GM20000 (cell line): ENCODE measurements at regions not wholly inside any gene's neighbourhood (a gene's known extent, or its start where the extent isn't known, plus 50 kb on each side); places are given as distances from the start of the nearest gene placed in this dataset.

Experiments used
- DNase-seq: peaks from one replicate; pipeline ENCODE4 v3.0.0; 2012; ENCODE audit warnings: low spot score
- CTCF ChIP-seq: IDR thresholded peaks from 2 replicates; pipeline ENCODE4 v1.5.1; 2012; ENCODE audit warnings: mild to moderate bottlenecking, control low read depth; ENCODE audit errors: extremely low read depth, missing control alignments

GRCh38 chr22:27420195-27420816 lies 381.2 kb downstream of the MN1 start:
- no peak for TF ChIP-seq CTCF
- no peak for DNase-seq

GRCh38 chr22:27420817-27421361 lies 380.7 kb downstream of the MN1 start:
- TF ChIP-seq CTCF = no peak
- DNase-seq = no peak

- no peak for DNase-seq
Observed at GRCh38 chr22:27422442-27422841, 379.1 kb downstream of the MN1 start.

GRCh38 chr22:27424319-27424718 lies 377.2 kb downstream of the MN1 start:
- no peak for TF ChIP-seq CTCF
- no peak for DNase-seq

More at GRCh38 chr22:27422442-27422841, 379.1 kb downstream of the MN1 start:
- TF ChIP-seq CTCF = no peak

GRCh38 chr22:27429476-27429875 lies 372.1 kb downstream of the MN1 start:
- DNase-seq = no peak
- TF ChIP-seq CTCF = no peak

GRCh38 chr22:27431081-27431480 lies 370.5 kb downstream of the MN1 start:
- DNase-seq = no peak
- TF ChIP-seq CTCF = no peak

GRCh38 chr22:27431896-27432295 lies 369.7 kb downstream of the MN1 start:
- no peak for TF ChIP-seq CTCF
- DNase-seq = no peak
